GM23338 (cell line): ENCODE measurements at regions not wholly inside any gene's neighbourhood (a gene's known extent, or its start where the extent isn't known, plus 50 kb on each side); places are given as distances from the start of the nearest gene placed in this dataset.

Experiments
- CTCF ChIP-seq, 2 experiments: fragments of 200-600 bp in 1 of 2; sonication (generic) in 1 of 2; conservative IDR thresholded peaks; 2 replicates each; pipeline versions ENCODE4 v1.5.1 to v1.6.1; 2016 to 2017; ENCODE audit warnings: antibody characterized with exemption in 2 of 2, low read depth in 2 of 2, mild to moderate bottlenecking in 2 of 2, moderate library complexity in 1 of 2
- JUNB ChIP-seq: IDR thresholded peaks from one replicate; pipeline ENCODE4 v1.6.1; 2016; ENCODE audit warnings: antibody characterized with exemption; ENCODE audit not compliant: unreplicated experiment
- NANOG ChIP-seq: IDR thresholded peaks from 2 replicates; pipeline ENCODE4 v1.6.1; 2016; ENCODE audit warnings: antibody characterized with exemption, borderline replicate concordance

DNA sequence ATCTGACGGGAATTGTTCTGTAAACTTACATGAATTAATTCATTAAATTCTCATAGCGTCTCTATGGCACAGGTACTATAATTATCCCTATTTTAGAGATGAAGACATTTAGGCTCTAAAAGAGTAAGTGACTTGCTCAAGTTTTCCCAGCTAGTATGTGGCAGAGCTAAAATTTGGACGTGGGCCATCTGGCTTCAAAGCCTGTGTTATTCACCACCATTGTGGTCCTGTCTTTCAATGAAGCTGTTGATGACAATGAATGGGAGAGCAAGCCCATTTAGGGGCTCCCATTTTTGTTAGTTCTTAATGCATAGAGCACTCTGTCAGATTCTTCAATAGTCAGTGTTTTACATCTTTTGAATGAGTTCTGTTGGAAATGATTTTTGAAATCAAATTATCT is 236.0 kb upstream of the CD180 start:
- TF ChIP-seq NANOG (no peak), JUNB (no peak), CTCF (conservative IDR thresholded peaks at IDR 0.05; ENCODE audit: low read depth in 2 of 2) (no peak)
